ENCODE measurements at regions not wholly inside any gene's neighbourhood (a gene's known extent, or its start where the extent isn't known, plus 50 kb on each side); places are given as distances from the start of the nearest gene placed in this dataset.
"Not testable (repeated sequence)": the region's sequence is repeated elsewhere in the genome, so short reads cannot be mapped to it uniquely, and the experiment has no call there.

- DNase-seq, result no peak
These were observed 138.6 kb upstream of the SGCG start for GRCh38 chr13:23042181-23042580.

GRCh38 chr13:23044906-23045305 lies 135.9 kb upstream of the SGCG start:
- DNase-seq, result no peak

GRCh38 chr13:23050126-23050525 lies 130.7 kb upstream of the SGCG start:
- no peak for DNase-seq

- not testable (repeated sequence) for DNase-seq
These were observed 127.1 kb upstream of the SGCG start for GRCh38 chr13:23053711-23054110.

- DNase-seq, result no peak
These were observed 121.6 kb upstream of the SGCG start for GRCh38 chr13:23059173-23059572.

GRCh38 chr13:23060959-23061358 lies 119.8 kb upstream of the SGCG start:
- no peak for DNase-seq

GRCh38 chr13:23067129-23067528 lies 113.7 kb upstream of the SGCG start:
- no peak for DNase-seq

GRCh38 chr13:23069566-23069965 lies 111.2 kb upstream of the SGCG start:
- no peak for DNase-seq

GRCh38 chr13:23074075-23074828 lies 106.5 kb upstream of the SGCG start:
- no peak for DNase-seq

- no peak for DNase-seq
These were observed 99.6 kb upstream of the SGCG start for GRCh38 chr13:23081220-23081619.

GRCh38 chr13:23081901-23082300 lies 98.9 kb upstream of the SGCG start:
- DNase-seq, result no peak

- no peak for DNase-seq
These were observed 93.7 kb upstream of the SGCG start for GRCh38 chr13:23086968-23087623.

GRCh38 chr13:23087880-23088279 lies 92.9 kb upstream of the SGCG start:
- no peak for DNase-seq

- no peak for DNase-seq
These were observed 82.4 kb upstream of the SGCG start for GRCh38 chr13:23098161-23098907.

- DNase-seq, result no peak
These were observed 75.7 kb upstream of the SGCG start for GRCh38 chr13:23105051-23105450.

- DNase-seq, result no peak
These were observed 73.1 kb upstream of the SGCG start for GRCh38 chr13:23107665-23108064.

GRCh38 chr13:23119131-23119530 lies 61.6 kb upstream of the SGCG start:
- DNase-seq, result no peak

GRCh38 chr13:23127540-23127939 lies 53.2 kb upstream of the SGCG start:
- DNase-seq, result not testable (repeated sequence)

- no peak for DNase-seq
These were observed 51.4 kb upstream of the SGCG start for GRCh38 chr13:23129331-23129730.

Measured in activated gamma-delta T cell (primary cell).